HepG2 (cell line): ENCODE measurements at regions not wholly inside any gene's neighbourhood (a gene's known extent, or its start where the extent isn't known, plus 50 kb on each side); places are given as distances from the start of the nearest gene placed in this dataset.

Experiments
- ATAC-seq: fragments of 200-7000 bp; cut with Tn5 transposase; 3 replicates; pipeline ENCODE4 v1.9.1; 2020; ENCODE audit warnings: mild to moderate bottlenecking, moderate library complexity
- BruUV-seq: library from RNA; stranded (reverse); fragments of 400-500 nt; replicated peaks from 2 replicates; lab custom pipeline; 2021; lab: Mats Ljungman, UMichigan
- CTCF ChIA-PET: fragments of 300-600 bp; formaldehyde crosslinking; extraction: SDS; loops from one replicate; lab custom pipeline; 2021; ENCODE audit warnings: low total read pairs, inconsistent platforms, low intra/inter-chr PET ratio; lab: Yijun Ruan, JAX
- POLR2A ChIA-PET: fragments of 350-600 bp; sonication (Branson Sonifier 250); formaldehyde crosslinking; loops from one replicate; lab custom pipeline; 2020; ENCODE audit warnings: antibody characterized with exemption, inconsistent platforms; lab: Yijun Ruan, JAX
- DNase-seq: peaks from one replicate; pipeline ENCODE4 v3.0.0-alpha.2; 2015; ENCODE audit warnings: low spot score
- FAIRE-seq: peaks from 3 replicates; lab custom pipeline; 2011; peaks lifted over from hg19 to GRCh38; lab: Jason Lieb, UNC
- H2AFZ ChIP-seq: one replicate; pipeline ENCODE4 v1.6.1; 2011; ENCODE audit warnings: low read length, inconsistent platforms
- H3K27ac ChIP-seq: fragments of 300-600 bp; 3 replicates; pipeline ENCODE4 v1.8.0; 2011; ENCODE audit warnings: mixed run types, mild to moderate bottlenecking, mixed read lengths, low read length, inconsistent platforms; ENCODE audit not compliant: insufficient read depth; ENCODE audit errors: extremely low read length
- H3K27me3 ChIP-seq, 2 experiments: fragments of 200-600 bp in 1 of 2; 2 replicates in 1 of 2; 3 replicates in 1 of 2; pipeline versions ENCODE4 v1.6.0 to v1.8.0; 2011; ENCODE audit warnings: low read length in 2 of 2, mild to moderate bottlenecking in 2 of 2, moderate library complexity in 2 of 2, inconsistent platforms in 1 of 2; ENCODE audit not compliant: insufficient read depth in 2 of 2, control insufficient read depth in 1 of 2
- H3K36me3 ChIP-seq, 2 experiments: fragments of 200-600 bp in 1 of 2; replicated peaks in 1 of 2; 2 replicates in 1 of 2; 3 replicates in 1 of 2; pipeline versions ENCODE4 v1.5.1 to v1.8.0; 2011; ENCODE audit warnings: low read length in 2 of 2, inconsistent platforms in 1 of 2; ENCODE audit not compliant: insufficient read depth in 2 of 2, control insufficient read depth in 1 of 2
- H3K4me1 ChIP-seq: 2 replicates; pipeline ENCODE4 v1.5.1; 2012; ENCODE audit warnings: low read length, inconsistent platforms; ENCODE audit not compliant: insufficient read depth
- H3K4me2 ChIP-seq: 2 replicates; pipeline ENCODE4 v1.6.0; 2011; ENCODE audit warnings: low read depth, low read length, inconsistent platforms
- H3K4me3 ChIP-seq, 3 experiments: fragments of 200-600 bp in 1 of 3; sonication (generic), shearing (Covaris generic) in 1 of 3; replicated peaks in 1 of 3; 2 replicates each; pipeline ENCODE4 v1.5.1; 2011 to 2016; ENCODE audit warnings: low read length in 3 of 3, inconsistent platforms in 2 of 3, low read depth in 2 of 3, mild to moderate bottlenecking in 2 of 3, control low read depth in 1 of 3, mixed read lengths in 1 of 3; ENCODE audit not compliant: insufficient read depth in 1 of 3
- H3K79me2 ChIP-seq: one replicate; pipeline ENCODE4 v1.6.1; 2011; ENCODE audit warnings: low read length, inconsistent platforms; ENCODE audit not compliant: insufficient read depth
- H3K9ac ChIP-seq: 2 replicates; pipeline ENCODE4 v1.6.0; 2011; ENCODE audit warnings: mild to moderate bottlenecking, low read depth, low read length, inconsistent platforms; ENCODE audit not compliant: insufficient read depth
- H3K9me3 ChIP-seq: 2 replicates; pipeline ENCODE4 v1.5.1; 2012; ENCODE audit warnings: mild to moderate bottlenecking, low read length
- H4K20me1 ChIP-seq: 2 replicates; pipeline ENCODE4 v1.6.0; 2011; ENCODE audit warnings: inconsistent platforms, mild to moderate bottlenecking, low read length, moderate library complexity; ENCODE audit not compliant: insufficient read depth
- SETDB1 ChIP-seq: sonication (generic); formaldehyde crosslinking; IDR thresholded peaks from 2 replicates; pipeline ENCODE4 v1.5.1; 2020; ENCODE audit warnings: missing genetic modification reagents, mild to moderate bottlenecking, borderline replicate concordance
- SNAI1 ChIP-seq: sonication (generic); formaldehyde crosslinking; IDR thresholded peaks from 2 replicates; pipeline ENCODE4 v1.5.0; 2020; ENCODE audit warnings: mild to moderate bottlenecking, missing genetic modification reagents, borderline replicate concordance
- SP140L ChIP-seq: sonication (generic); formaldehyde crosslinking; IDR thresholded peaks from 2 replicates; pipeline ENCODE4 v1.4.0; 2020; ENCODE audit warnings: missing genetic modification reagents, borderline replicate concordance
- ZNF816 ChIP-seq: sonication (generic); formaldehyde crosslinking; IDR thresholded peaks from 2 replicates; pipeline ENCODE4 v1.8.0; 2022; ENCODE audit warnings: missing genetic modification reagents, mild to moderate bottlenecking, borderline replicate concordance
- ZNF839 ChIP-seq: sonication (generic); formaldehyde crosslinking; IDR thresholded peaks from 2 replicates; pipeline ENCODE4 v1.4.0; 2020; ENCODE audit warnings: missing genetic modification reagents, mild to moderate bottlenecking, borderline replicate concordance
- WGBS: methylation state at CpG from one replicate; pipeline ENCODE4 v1.1.6; 2017; ENCODE audit warnings: low lambda C conversion rate; 5-methylcytosine and 5-hydroxymethylcytosine counted together
- in situ Hi-C: cut with HindIII; loops from 2 replicates; pipeline ENCODE4 v1.10.0; 2017; ENCODE audit warnings: low pct_unique_long_range_greater_than_20kb; ENCODE audit not compliant: extremely low pct_ligation_motif_present
- intact Hi-C: fragments of 100-400 bp; cut with micrococcal nuclease; formaldehyde crosslinking; loops from one replicate; pipeline ENCODE4 v1.10.0; 2022; ENCODE audit not compliant: unreplicated experiment
- TF ChIP-seq, protein P1 (sequence below): sonication (generic); formaldehyde crosslinking; IDR thresholded peaks from 2 replicates; pipeline ENCODE4 v1.4.0; 2020; ENCODE audit warnings: missing genetic modification reagents, mild to moderate bottlenecking, borderline replicate concordance
- TF ChIP-seq, protein P2 (sequence below), 2 experiments: fragments of 450-650 bp in 1 of 2; sonication (generic) in 1 of 2; formaldehyde crosslinking in 1 of 2; IDR thresholded peaks; 2 replicates each; pipeline versions ENCODE4 v1.6.1 to v1.8.0; 2016 to 2022; ENCODE audit warnings: antibody characterized with exemption in 1 of 2, mild to moderate bottlenecking in 1 of 2, missing genetic modification reagents in 1 of 2

DNA sequence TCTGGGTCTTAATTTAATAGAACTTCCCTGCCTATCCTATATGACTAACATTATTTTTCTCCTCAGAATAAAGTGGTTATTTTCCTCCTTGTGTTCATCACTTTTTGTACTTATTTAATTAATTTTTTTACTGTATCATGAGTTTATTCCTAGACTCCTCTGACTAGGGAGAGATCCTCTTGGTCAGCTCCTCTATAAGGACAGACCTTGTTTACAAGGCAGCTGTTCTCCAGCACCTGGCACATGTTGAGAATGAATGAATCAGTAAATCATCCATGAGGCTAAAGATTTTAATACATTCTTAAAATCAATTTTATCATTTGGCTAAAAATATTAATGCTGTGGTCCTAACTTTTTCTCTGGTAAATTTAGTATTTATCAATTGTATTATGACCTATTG, 139.8 kb downstream of the NUDT12 start (continued):
- TF ChIP-seq, protein P1, sequence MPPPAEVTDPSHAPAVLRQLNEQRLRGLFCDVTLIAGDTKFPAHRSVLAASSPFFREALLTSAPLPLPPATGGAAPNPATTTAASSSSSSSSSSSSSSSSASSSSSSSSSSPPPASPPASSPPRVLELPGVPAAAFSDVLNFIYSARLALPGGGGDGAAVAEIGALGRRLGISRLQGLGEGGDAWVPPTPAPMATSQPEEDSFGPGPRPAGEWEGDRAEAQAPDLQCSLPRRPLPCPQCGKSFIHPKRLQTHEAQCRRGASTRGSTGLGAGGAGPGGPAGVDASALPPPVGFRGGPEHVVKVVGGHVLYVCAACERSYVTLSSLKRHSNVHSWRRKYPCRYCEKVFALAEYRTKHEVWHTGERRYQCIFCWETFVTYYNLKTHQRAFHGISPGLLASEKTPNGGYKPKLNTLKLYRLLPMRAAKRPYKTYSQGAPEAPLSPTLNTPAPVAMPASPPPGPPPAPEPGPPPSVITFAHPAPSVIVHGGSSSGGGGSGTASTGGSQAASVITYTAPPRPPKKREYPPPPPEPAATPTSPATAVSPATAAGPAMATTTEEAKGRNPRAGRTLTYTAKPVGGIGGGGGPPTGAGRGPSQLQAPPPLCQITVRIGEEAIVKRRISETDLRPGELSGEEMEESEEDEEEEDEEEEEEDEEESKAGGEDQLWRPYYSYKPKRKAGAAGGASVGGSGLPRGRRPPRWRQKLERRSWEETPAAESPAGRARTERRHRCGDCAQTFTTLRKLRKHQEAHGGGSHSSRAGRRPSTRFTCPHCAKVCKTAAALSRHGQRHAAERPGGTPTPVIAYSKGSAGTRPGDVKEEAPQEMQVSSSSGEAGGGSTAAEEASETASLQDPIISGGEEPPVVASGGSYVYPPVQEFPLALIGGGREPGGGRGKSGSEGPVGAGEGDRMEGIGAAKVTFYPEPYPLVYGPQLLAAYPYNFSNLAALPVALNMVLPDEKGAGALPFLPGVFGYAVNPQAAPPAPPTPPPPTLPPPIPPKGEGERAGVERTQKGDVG: no peak
- no peak for TF ChIP-seq SP140L (CRISPR knock-in tag)
- TF ChIP-seq SNAI1 (CRISPR knock-in tag): no peak
- TF ChIP-seq ZNF816 (CRISPR knock-in tag): no peak

DNA sequence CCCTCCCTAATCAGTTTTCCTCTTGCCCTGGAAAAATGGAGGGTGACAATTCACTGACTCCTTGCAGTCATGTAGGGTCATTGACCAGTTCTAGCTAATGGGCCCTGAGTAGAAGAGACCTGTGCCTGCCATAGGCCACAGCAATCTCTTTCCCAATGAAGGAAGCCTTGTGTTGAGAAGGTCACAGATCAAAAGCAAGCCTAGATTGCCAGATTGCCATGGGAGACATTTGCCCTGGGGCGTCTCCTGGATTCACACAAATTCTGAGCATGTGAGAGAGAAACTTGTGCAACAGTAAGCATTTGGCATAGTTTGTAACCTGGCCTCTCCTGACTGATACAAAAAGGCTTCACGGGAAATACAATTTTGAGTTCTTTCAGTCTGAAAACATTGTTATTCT, 148.0 kb downstream of the NUDT12 start:
- CTCF ChIA-PET: no interaction called here
- intact Hi-C loops: no loop called here
- no peaks in the 10 kb centered on the region for H3K27me3 ChIP-seq
- DNase-seq: peak; percentile 16
- no peaks in the 10 kb centered on the region for H3K4me1 ChIP-seq
- no peaks in the 10 kb centered on the region; the same call in 1 of the 2 replicates for H4K20me1 ChIP-seq
- no peak for FAIRE-seq
- H2AFZ ChIP-seq: no peak overlapping the region
- POLR2A ChIA-PET: no interaction called here
- no TSS peak for BruUV-seq
- H3K9ac ChIP-seq: no peak overlapping the region
- H3K4me3 ChIP-seq: no peak overlapping the region
- in situ Hi-C loops: no loop called here
- no peaks in the 10 kb centered on the region for H3K79me2 ChIP-seq
- H3K4me2 ChIP-seq: no peak overlapping the region
- 0% methylated on average over 2 of the region's 2 CpGs for WGBS
- H3K27ac ChIP-seq: no peak overlapping the region
- no peaks in the 10 kb centered on the region for H3K9me3 ChIP-seq
- peak; percentile 75 for ATAC-seq
- H3K36me3 ChIP-seq: no peaks in the 10 kb centered on the region
- TF ChIP-seq ZNF839 (CRISPR knock-in tag) (no peak), SETDB1 (CRISPR knock-in tag) (no peak)
- TF ChIP-seq, protein P2, sequence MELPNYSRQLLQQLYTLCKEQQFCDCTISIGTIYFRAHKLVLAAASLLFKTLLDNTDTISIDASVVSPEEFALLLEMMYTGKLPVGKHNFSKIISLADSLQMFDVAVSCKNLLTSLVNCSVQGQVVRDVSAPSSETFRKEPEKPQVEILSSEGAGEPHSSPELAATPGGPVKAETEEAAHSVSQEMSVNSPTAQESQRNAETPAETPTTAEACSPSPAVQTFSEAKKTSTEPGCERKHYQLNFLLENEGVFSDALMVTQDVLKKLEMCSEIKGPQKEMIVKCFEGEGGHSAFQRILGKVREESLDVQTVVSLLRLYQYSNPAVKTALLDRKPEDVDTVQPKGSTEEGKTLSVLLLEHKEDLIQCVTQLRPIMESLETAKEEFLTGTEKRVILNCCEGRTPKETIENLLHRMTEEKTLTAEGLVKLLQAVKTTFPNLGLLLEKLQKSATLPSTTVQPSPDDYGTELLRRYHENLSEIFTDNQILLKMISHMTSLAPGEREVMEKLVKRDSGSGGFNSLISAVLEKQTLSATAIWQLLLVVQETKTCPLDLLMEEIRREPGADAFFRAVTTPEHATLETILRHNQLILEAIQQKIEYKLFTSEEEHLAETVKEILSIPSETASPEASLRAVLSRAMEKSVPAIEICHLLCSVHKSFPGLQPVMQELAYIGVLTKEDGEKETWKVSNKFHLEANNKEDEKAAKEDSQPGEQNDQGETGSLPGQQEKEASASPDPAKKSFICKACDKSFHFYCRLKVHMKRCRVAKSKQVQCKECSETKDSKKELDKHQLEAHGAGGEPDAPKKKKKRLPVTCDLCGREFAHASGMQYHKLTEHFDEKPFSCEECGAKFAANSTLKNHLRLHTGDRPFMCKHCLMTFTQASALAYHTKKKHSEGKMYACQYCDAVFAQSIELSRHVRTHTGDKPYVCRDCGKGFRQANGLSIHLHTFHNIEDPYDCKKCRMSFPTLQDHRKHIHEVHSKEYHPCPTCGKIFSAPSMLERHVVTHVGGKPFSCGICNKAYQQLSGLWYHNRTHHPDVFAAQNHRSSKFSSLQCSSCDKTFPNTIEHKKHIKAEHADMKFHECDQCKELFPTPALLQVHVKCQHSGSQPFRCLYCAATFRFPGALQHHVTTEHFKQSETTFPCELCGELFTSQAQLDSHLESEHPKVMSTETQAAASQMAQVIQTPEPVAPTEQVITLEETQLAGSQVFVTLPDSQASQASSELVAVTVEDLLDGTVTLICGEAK (IDR thresholded peaks at IDR 0.05): no peak
- TF ChIP-seq, protein P2 (CRISPR knock-in tag; IDR thresholded peaks at IDR 0.05): no peak
